ENCODE measurements at regions not wholly inside any gene's neighbourhood (a gene's known extent, or its start where the extent isn't known, plus 50 kb on each side); places are given as distances from the start of the nearest gene placed in this dataset.

- no peak for DNase-seq
Observed at GRCh38 chr6:56005426-56005825, 130.0 kb upstream of the BMP5 start.

DNA sequence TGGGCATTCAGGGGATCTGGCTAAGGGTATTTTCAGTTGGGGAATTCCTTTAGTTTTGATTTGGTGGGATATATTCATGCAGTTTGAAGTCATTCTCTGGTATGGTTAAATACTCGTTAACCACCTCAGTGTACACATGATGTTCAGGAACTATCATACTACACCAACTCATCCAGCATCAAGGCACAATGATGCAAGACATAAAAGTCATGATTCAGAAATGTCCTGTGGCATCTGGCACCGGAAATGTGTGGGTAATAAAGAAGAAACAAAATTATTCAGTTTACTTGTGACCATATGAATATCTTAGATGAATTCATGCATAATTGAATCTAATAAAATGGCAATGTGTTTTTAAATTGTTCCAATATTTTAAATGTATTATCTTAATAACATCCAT, 129.0 kb upstream of the BMP5 start:
- DNase-seq: no peak

- DNase-seq: no peak
Observed at GRCh38 chr6:56003616-56004015, 128.2 kb upstream of the BMP5 start.

DNA sequence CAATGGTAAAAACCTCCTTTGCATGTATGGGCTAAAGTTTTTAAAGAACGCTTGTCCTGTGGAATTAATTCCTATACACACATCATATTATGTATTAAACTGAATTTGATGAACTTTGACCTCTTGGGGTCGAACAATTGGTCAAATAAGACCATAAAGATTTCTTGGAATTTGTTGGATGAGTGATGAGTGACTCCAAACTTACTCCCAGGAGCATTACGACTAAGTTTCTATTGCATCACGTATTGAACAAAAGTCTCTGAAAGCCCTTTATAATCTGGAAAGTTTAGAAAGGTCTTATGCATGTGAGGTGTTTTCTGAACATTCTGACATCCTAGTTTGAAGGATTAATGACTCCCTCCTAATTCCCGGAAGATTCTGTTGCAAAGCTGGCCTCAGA, 126.9 kb upstream of the BMP5 start:
- DNase-seq: no peak

- no peak for DNase-seq
Observed at GRCh38 chr6:55998576-55998975, 123.2 kb upstream of the BMP5 start.

DNA sequence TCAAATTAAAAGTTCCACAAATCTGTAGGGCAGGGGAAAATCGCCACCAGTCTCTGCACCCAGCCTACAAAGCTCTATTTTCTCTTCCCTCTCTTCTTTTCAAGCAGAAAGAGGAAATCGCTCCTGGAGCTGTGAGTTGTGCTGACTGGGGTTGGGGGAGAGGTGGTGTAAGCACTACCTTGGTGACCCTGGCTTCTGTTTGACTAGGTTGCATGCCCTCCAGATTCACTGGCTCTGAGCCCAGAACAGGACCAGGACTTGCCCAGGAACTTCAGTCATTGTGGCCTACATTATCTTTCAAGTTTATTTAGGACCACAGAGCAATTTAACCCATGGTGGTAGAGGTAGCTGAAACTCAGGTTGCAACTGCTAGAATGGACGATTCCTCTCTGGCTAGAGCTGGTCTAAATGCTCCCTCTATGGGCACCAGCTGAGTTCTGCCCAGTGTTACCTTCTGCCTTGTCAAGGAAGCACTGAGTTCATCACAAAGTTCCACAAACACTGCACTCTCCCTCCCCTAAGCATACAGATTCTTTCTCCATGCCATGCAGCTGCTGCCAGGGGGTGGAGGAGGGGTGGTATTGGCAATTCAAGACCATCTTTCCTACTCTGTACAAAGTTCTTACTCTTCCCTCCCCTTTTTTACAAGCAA, 122.0 kb upstream of the BMP5 start:
- no peak for DNase-seq

GRCh38 chr6:55994531-55994930, 119.1 kb upstream of the BMP5 start:
- no peak for DNase-seq

DNA sequence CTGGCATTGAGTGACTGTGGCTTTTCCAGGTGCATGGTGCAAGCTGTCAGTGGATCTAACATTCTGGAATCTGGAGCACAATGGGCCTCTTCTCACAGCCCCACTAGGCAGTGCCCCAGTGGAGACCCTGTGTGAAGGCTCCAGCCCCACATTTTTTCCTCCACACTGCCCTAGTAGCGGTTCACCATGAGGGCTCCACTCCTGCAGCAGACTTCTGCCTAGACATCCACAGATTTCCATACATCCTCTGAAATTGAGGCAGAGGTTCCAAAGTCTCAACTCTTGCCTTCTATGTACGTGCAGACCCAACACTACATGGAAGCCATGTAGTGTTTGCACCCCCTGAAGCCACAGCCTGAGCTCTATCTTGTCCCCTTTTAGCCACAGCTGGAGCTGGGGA, 118.0 kb upstream of the BMP5 start:
- no peak for DNase-seq

GRCh38 chr6:55992546-55992945, 117.2 kb upstream of the BMP5 start:
- DNase-seq: no peak

- DNase-seq: no peak
Observed at GRCh38 chr6:55985309-55985708, 109.9 kb upstream of the BMP5 start.

DNA sequence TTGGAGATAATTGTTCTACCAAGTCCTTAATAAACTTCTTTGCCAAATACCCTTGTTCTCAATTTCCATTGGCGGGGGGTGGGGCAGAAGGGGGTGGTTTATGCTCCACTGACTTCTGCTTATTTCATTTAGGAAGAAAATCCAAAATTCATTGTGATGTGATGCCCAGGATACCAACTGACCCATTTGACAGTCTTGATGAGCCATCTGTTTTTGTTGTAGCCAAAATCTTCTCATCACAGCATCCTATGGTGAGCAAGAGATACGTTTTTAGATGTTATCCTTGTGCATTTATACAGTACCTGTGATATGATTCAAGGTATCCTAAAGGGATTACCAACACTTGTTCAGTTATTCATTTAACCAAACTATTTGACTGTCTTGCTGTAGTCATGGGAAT, 108.5 kb upstream of the BMP5 start:
- no peak for DNase-seq

- DNase-seq: no peak
Observed at GRCh38 chr6:55981660-55982059, 106.3 kb upstream of the BMP5 start.

DNA sequence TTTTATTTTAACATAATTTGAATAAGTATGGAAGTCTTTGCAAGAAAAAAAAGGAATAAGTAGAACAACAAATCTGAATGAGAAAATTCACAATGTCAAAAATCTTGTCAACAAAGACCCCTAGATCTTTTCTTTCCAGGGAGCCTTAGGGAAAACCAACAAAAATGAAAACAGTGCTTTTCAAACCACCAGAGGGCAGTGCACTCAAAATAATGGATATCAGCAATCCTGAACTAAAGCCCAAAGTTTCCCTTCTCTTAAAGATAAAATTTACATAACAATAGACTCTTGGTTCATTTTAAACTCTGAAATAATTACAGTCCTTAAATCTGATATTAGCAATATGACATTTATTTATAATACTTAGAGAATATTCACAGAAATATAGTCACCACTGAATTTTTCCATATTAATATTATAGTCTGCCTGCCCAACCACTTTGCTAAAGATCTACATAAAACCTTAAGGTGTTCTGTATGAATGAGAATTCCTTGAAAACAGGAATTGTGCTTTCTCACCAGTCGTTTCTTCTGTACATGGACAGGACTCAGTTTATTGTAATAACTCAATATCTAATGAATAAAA, 105.3 kb upstream of the BMP5 start:
- DNase-seq: peak; percentile 17

GRCh38 chr6:55979526-55979925, 104.1 kb upstream of the BMP5 start:
- DNase-seq: no peak

DNA sequence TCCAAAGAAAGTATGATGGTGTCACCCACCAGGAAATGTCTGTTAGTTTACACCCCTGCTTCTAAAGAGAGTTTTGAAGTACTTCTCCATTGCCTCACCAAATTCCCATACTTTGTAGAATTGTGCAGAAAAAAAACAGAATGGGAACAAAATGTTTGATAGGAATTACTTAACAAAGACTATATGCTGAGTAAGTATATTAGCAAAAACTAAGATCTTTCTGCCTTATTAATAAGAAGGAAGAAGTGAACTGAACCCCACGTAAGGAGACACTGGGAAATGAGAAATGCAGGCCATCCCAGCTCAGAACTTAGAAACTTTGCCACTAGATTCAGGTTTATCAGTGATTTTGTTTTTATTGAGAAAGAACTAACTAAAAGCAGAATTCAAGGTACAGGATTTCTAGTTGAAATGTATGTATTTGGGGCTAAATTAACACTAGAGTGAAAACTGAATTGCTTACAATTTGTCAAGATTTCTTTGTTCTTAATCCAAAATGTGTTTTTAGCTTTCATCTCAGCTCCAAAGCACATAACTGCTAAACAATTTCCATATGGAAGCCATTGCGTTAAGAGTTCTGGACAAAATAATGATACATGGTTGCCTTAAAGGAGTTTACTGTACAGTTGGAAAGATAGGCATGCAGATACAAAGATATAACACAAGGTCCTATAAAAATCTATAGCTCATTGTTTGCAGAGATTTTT, 102.7 kb upstream of the BMP5 start:
- no peak for DNase-seq

DNA sequence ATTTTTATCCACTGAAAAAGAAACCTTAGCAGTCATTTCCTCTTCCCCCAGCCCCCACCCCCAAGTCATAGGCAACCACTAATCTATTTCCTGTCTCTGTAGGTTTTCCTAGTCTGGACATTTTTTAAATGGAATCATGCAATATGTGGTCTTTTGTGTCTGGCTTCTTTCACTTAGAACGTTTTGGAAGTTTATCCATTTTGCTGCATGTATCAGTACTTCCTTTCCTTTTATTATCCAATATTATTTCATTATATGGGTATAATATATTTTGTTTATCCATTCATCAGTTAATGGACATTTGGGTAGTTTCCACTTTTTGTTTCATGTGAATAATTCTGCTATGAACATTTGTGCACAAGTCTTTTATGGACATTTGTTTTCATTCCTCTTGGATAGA, 99.3 kb upstream of the BMP5 start:
- no peak for DNase-seq

- DNase-seq: no peak
Observed at GRCh38 chr6:55972091-55972490, 96.7 kb upstream of the BMP5 start.

DNA sequence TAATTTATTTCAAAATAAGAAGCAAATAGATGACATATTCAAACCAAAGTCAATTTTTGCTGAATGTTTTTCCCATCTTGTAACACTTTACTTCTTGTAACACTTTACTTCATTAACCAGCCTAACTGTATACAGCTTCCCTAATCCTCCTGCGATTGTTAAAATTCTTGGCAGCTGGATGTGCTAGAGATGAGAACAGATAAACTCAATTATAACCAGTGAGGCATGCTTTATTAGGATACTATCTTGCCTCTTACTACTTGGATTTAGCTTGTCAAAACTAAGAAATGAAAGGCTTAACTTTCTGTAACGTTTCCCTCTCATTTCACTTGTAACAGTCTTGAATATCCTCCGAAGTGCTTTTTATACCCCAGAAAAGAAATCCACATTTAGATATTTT, 94.1 kb upstream of the BMP5 start:
- no peak for DNase-seq

GRCh38 chr6:55968926-55969325, 93.5 kb upstream of the BMP5 start:
- DNase-seq: no peak

DNA sequence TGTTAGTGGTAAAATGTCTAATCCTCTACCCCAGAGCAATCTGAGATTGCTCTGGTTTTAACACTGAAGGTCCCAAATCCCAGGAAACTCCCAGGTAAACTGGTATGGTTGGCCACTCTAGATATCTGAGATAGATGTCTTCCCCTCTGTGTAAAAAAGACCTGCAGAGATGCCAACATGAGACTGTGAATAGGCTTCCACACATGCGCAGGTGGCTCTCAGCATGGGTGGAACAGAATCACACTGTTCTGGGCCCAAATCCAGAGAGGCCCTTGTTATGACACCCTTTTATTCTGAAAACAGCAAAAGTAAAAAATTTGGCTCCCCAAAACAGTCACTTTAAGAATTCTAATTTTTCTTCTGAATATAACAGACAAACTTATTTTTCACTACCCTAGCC, 88.7 kb upstream of the BMP5 start:
- DNase-seq: no peak

- no peak for DNase-seq
Observed at GRCh38 chr6:55963301-55963700, 87.9 kb upstream of the BMP5 start.

DNA sequence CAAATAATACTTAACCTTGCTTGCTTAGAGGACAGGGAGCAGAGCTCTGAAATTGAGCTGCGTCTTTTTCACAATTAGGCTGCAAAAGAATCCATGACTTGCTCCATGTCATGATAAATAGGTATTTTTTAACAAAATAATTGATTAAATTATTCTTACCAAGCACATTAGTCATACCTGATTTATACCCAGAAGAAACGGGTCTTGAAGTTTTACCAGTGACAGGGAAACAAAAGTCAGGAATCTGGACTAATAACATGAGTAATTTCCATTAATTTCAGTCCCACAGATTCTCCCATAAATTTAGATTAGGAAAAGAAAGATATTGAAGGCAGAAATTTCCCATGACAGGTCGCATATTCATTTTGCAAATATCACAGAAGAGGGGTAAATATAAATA, 85.0 kb upstream of the BMP5 start:
- DNase-seq: no peak

- DNase-seq: no peak
Observed at GRCh38 chr6:55958790-55959189, 83.4 kb upstream of the BMP5 start.

DNA sequence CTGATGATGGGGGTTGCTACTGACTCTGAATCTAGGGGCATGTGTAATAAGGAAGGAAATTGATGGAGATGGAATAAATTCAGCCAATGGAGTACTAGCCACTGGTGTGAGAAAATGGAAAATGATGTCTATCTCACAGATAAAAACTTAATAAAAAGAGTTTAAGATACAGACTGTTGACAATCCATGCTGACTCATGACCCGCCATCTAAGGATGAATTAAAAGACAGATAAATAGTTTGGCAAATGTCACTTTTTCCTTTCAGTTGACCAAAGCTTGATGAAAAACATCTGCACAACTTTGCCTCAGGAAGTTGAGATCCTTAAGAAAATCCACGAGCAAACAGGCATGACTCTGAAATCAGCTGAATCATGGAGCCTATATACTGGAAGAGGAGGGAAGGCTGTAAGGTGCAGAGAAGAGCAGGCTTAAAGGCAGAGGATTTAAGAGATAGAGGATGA, 82.6 kb upstream of the BMP5 start:
- no peak for DNase-seq

GRCh38 chr6:55955684-55956083, 80.3 kb upstream of the BMP5 start:
- no peak for DNase-seq

Measured in T1000 (cell line).